B cell (primary cell): ENCODE measurements at regions not wholly inside any gene's neighbourhood (a gene's known extent, or its start where the extent isn't known, plus 50 kb on each side); places are given as distances from the start of the nearest gene placed in this dataset.
"Not testable (repeated sequence)": the region's sequence is repeated elsewhere in the genome, so short reads cannot be mapped to it uniquely, and the experiment has no call there.

Experiments
- ATAC-seq: fragments of 200-7000 bp; cut with Tn5 transposase; one replicate; pipeline ENCODE4 v1.10.0; 2021; ENCODE audit warnings: low read depth, mild to moderate bottlenecking, moderate number of reproducible peaks, moderate library complexity
- CTCF ChIA-PET: fragments of 350-600 bp; sonication (Branson Sonifier 250); formaldehyde crosslinking; loops from one replicate; lab custom pipeline; 2021; ENCODE audit warnings: antibody characterized with exemption, inconsistent platforms; lab: Charles Lee
- POLR2A ChIA-PET: fragments of 350-600 bp; sonication (Branson Sonifier 250); formaldehyde crosslinking; loops from one replicate; lab custom pipeline; 2021; ENCODE audit warnings: antibody characterized with exemption; lab: Charles Lee
- DNase-seq: peaks from one replicate; pipeline ENCODE4 v3.0.0; 2013
- H2AFZ ChIP-seq: 2 replicates; pipeline ENCODE4 v1.6.1; 2012; ENCODE audit warnings: mild to moderate bottlenecking, low read depth, low read length; ENCODE audit not compliant: insufficient read depth, poor library complexity, severe bottlenecking
- H3K27ac ChIP-seq, 2 donors: 1 replicate in 1 of 2; 2 replicates in 1 of 2; pipeline ENCODE4 v1.5.1; 2012 to 2013; ENCODE audit warnings: low read length in 2 of 2, mild to moderate bottlenecking in 2 of 2, moderate library complexity in 1 of 2
- H3K27me3 ChIP-seq, 4 experiments: fragments of 200-600 bp in 1 of 4; sonication (generic) in 1 of 4; replicated peaks in 1 of 4; 1 replicate in 2 of 4; 2 replicates in 2 of 4; pipeline versions ENCODE4 v1.6.1 to v1.7.0; 2013 to 2016; ENCODE audit warnings: low read length in 3 of 4, mild to moderate bottlenecking in 2 of 4, mixed read lengths in 1 of 4, moderate library complexity in 1 of 4; ENCODE audit not compliant: insufficient read depth in 4 of 4, control insufficient read depth in 3 of 4; ENCODE audit errors: control extremely low read depth in 1 of 4
- H3K36me3 ChIP-seq, 2 experiments: replicated peaks in 1 of 2; 1 replicate in 1 of 2; 2 replicates in 1 of 2; pipeline versions ENCODE4 v1.6.1 to v1.7.1; 2013; ENCODE audit warnings: low read length in 1 of 2; ENCODE audit not compliant: insufficient read depth in 2 of 2, control insufficient read depth in 1 of 2; ENCODE audit errors: control extremely low read depth in 1 of 2, extremely low read depth in 1 of 2
- H3K4me1 ChIP-seq, 2 donors: fragments of 200-600 bp in 1 of 2; sonication (generic) in 1 of 2; 1 replicate in 1 of 2; 2 replicates in 1 of 2; pipeline versions ENCODE4 v1.5.1 to v1.6.1; 2013 to 2017; ENCODE audit warnings: low read length in 2 of 2; ENCODE audit not compliant: control insufficient read depth in 2 of 2, insufficient read depth in 2 of 2
- H3K4me2 ChIP-seq: replicated peaks from 2 replicates; pipeline ENCODE3; 2012; ENCODE audit warnings: mild to moderate bottlenecking, low read depth, low read length; ENCODE audit not compliant: poor library complexity, severe bottlenecking
- H3K4me3 ChIP-seq, 5 experiments: fragments of 200-600 bp in 1 of 5; sonication (generic) in 1 of 5; 1 replicate in 3 of 5; 2 replicates in 2 of 5; pipeline versions ENCODE4 v1.5.1 to v1.7.0; 2011 to 2016; ENCODE audit warnings: low read length in 4 of 5, mild to moderate bottlenecking in 4 of 5, low read depth in 2 of 5, control low read depth in 1 of 5, moderate library complexity in 1 of 5; ENCODE audit not compliant: insufficient read depth in 1 of 5; ENCODE audit errors: control extremely low read depth in 1 of 5, extremely low read depth in 1 of 5
- H3K79me2 ChIP-seq: fragments of 200-600 bp; sonication (generic); one replicate; pipeline ENCODE4 v1.6.0; 2016; ENCODE audit warnings: low read length; ENCODE audit not compliant: control insufficient read depth, insufficient read depth
- H3K9ac ChIP-seq: fragments of 200-600 bp; sonication (generic); 2 replicates; pipeline ENCODE4 v1.6.1; 2017; ENCODE audit warnings: mild to moderate bottlenecking, low read length, moderate library complexity
- H3K9me3 ChIP-seq, 3 donors: one replicate each; pipeline versions ENCODE4 v1.6.1 to v1.7.1; 2013; ENCODE audit warnings: low read length in 2 of 3; ENCODE audit not compliant: control insufficient read depth in 2 of 3, insufficient read depth in 1 of 3; ENCODE audit errors: control extremely low read depth in 1 of 3
- H4K20me1 ChIP-seq: 2 replicates; pipeline ENCODE4 v1.6.0; 2012; ENCODE audit warnings: mild to moderate bottlenecking, low read length; ENCODE audit not compliant: insufficient read depth, control insufficient read depth, poor library complexity, severe bottlenecking
- H3K27ac Mint-ChIP-seq: one replicate; pipeline ENCODE4 v1.8.0; 2021; ENCODE audit warnings: mixed read lengths
- H3K27me3 Mint-ChIP-seq: one replicate; pipeline ENCODE4 v1.8.0; 2021; ENCODE audit warnings: mixed read lengths
- H3K4me1 Mint-ChIP-seq: one replicate; pipeline ENCODE4 v1.8.0; 2021; ENCODE audit warnings: mixed read lengths
- H3K4me3 Mint-ChIP-seq: one replicate; pipeline ENCODE4 v1.8.0; 2021; ENCODE audit warnings: mixed read lengths
- H3K9me3 Mint-ChIP-seq: one replicate; pipeline ENCODE4 v1.8.0; 2022; ENCODE audit warnings: mixed read lengths; ENCODE audit not compliant: insufficient read depth
- CTCF ChIP-seq: fragments of 200-600 bp; IDR thresholded peaks from one replicate; pipeline ENCODE4 v1.8.0; 2022; ENCODE audit warnings: antibody characterized with exemption, mild to moderate bottlenecking
- EZH2 ChIP-seq: IDR thresholded peaks from 2 replicates; pipeline ENCODE4 v1.6.1; 2012; ENCODE audit warnings: borderline replicate concordance, low read depth, mild to moderate bottlenecking, moderate library complexity, low read length; ENCODE audit not compliant: insufficient read depth, poor library complexity, severe bottlenecking
- WGBS: methylation state at CpG from one replicate; pipeline ENCODE4 v1.1.5; 2013; ENCODE audit warnings: missing lambda C conversion rate; ENCODE audit not compliant: insufficient coverage; 5-methylcytosine and 5-hydroxymethylcytosine counted together
- intact Hi-C: fragments of 100-400 bp; cut with micrococcal nuclease; formaldehyde crosslinking; loops from one replicate; pipeline ENCODE4 v1.10.0; 2022

- no peaks in the 10 kb centered on the region for H3K79me2 ChIP-seq
- H4K20me1 ChIP-seq, result no peaks in the 10 kb centered on the region
- no peak for TF ChIP-seq CTCF
- TF ChIP-seq EZH2, result no peak
- Mint-ChIP-seq H3K4me3 (no peak overlapping the region), H3K9me3 (peaks cover 16% of the 10 kb centered on the region), H3K27me3 (no peaks in the 10 kb centered on the region), H3K4me1 (no peaks in the 10 kb centered on the region), H3K27ac (no peak overlapping the region)
- no peaks in the 10 kb centered on the region for H3K36me3 ChIP-seq
- intact Hi-C loops, result no loop called here
- peaks cover 1 to 65% (median 8%) of the 10 kb centered on the region in 3 donors for H3K9me3 ChIP-seq
- ChIA-PET CTCF (no interaction called here), POLR2A (no interaction called here)
- no peaks in the 10 kb centered on the region for H3K4me1 ChIP-seq
- H3K27me3 ChIP-seq, result no peaks in the 10 kb centered on the region
- no peak overlapping the region for H3K4me3 ChIP-seq
- no peak for ATAC-seq
- no peak overlapping the region for H3K27ac ChIP-seq
- no peak overlapping the region for H3K4me2 ChIP-seq
- H3K9ac ChIP-seq, result no peak overlapping the region
- DNase-seq, result no peak
- no peak overlapping the region for H2AFZ ChIP-seq
- 91% methylated on average over 3 of the region's 3 CpGs for WGBS
Measured at GRCh38 chr22:11626422-11626773, 3901.6 kb upstream of the OR11H1 start.

DNA sequence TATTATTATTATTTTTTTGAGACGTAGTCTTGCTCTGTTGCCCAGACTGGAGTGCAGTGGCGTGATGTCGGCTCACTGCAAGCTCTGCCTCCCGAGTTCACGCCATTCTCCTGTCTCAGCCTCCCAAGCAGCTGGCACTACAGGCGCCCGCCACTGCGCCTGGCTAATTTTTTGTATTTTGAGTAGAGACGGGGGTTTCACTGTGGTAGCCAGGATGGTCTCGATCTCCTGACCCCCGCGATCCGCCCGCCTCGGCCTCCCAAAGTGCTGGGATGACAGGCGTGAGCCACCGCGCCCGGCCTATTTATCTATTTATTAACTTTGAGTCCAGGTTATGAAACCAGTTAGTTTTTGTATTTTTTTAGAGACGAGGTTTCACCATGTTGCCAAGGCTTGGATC, 3901.0 kb upstream of the OR11H1 start:
- H3K79me2 ChIP-seq, H3K27ac ChIP-seq, H3K4me2 ChIP-seq, H3K27ac Mint-ChIP-seq, H3K27me3 ChIP-seq, H2AFZ ChIP-seq, intact Hi-C loops, H3K4me1 ChIP-seq, POLR2A ChIA-PET, H3K36me3 ChIP-seq, H4K20me1 ChIP-seq, H3K4me3 ChIP-seq, H3K4me1 Mint-ChIP-seq, H3K27me3 Mint-ChIP-seq, DNase-seq, H3K9ac ChIP-seq, ATAC-seq, H3K4me3 Mint-ChIP-seq, CTCF ChIA-PET: not testable (repeated sequence)
- H3K9me3 Mint-ChIP-seq, result peaks cover 16% of the 10 kb centered on the region
- peaks cover 1 to 61% (median 8%) of the 10 kb centered on the region in 3 donors for H3K9me3 ChIP-seq
- WGBS, result 93% methylated on average over 20 of the region's 20 CpGs
